ENCODE measurements at regions not wholly inside any gene's neighbourhood (a gene's known extent, or its start where the extent isn't known, plus 50 kb on each side); places are given as distances from the start of the nearest gene placed in this dataset.

- TF ChIP-seq CTCF (IDR thresholded peaks at IDR 0.05) (no peak), USF2 (IDR thresholded peaks at IDR 0.05; ENCODE audit: borderline replicate concordance, low read depth, low read length) (no peak), TAF1 (IDR thresholded peaks at IDR 0.05; ENCODE audit: borderline replicate concordance, low read depth, low read length) (no peak), POLR2AphosphoS5 (IDR thresholded peaks at IDR 0.05; ENCODE audit: low read depth, low read length) (no peak), NRF1 (IDR thresholded peaks at IDR 0.05; ENCODE audit: low read depth, low read length) (no peak)
These were observed 103.1 kb upstream of the ID4 start for GRCh38 chr6:19734061-19734460.
